ENCODE measurements at regions not wholly inside any gene's neighbourhood (a gene's known extent, or its start where the extent isn't known, plus 50 kb on each side); places are given as distances from the start of the nearest gene placed in this dataset.
"Not testable (repeated sequence)": the region's sequence is repeated elsewhere in the genome, so short reads cannot be mapped to it uniquely, and the experiment has no call there.

DNA sequence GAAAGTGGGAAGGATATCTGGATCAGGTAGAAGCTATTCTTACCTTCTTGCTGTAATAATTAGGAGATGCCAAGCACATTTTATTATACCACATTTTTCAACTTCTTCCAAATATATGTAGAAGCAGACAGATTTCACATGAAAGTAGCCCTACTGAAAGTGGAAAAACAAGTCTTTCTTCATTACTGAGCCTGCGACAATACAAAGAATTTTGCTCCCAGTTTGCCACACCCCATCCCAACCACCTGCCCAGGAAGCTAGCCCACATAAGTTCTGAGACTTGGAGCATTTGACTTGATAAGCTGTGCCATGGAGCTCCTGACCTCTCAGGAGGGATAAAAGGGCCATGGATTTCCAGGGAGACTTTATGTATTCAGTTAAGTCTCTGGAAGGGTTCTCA, 249.1 kb upstream of the ADCY2 start:
- DNase-seq (ENCODE audit: insufficient read length, low spot score): no peak
- TF ChIP-seq POLR2A (IDR thresholded peaks at IDR 0.05; ENCODE audit: low read depth, low read length): no peak
- FAIRE-seq: no peak

DNA sequence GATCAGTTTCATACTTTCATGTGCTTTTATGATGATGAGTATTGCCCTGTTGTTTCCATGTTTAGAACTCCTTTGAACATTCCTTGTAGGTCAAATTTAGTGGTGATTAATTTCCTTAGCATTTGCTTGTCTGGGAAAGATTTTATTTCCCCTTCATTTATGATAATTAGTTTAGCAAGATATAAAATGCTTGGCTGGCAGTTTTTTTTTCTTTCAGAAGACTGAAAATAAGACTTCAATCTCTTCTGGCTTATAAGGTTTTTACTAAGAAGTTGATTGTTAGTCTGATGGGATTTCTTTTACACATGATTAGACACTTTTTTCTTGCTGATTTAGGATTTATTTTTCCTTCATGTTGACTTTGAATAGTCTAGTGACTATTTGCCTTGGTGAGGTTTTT, 238.9 kb upstream of the ADCY2 start:
- DNase-seq (ENCODE audit: insufficient read length, low spot score): no peak
- FAIRE-seq: no peak
- TF ChIP-seq POLR2A (IDR thresholded peaks at IDR 0.05; ENCODE audit: low read depth, low read length): no peak

DNA sequence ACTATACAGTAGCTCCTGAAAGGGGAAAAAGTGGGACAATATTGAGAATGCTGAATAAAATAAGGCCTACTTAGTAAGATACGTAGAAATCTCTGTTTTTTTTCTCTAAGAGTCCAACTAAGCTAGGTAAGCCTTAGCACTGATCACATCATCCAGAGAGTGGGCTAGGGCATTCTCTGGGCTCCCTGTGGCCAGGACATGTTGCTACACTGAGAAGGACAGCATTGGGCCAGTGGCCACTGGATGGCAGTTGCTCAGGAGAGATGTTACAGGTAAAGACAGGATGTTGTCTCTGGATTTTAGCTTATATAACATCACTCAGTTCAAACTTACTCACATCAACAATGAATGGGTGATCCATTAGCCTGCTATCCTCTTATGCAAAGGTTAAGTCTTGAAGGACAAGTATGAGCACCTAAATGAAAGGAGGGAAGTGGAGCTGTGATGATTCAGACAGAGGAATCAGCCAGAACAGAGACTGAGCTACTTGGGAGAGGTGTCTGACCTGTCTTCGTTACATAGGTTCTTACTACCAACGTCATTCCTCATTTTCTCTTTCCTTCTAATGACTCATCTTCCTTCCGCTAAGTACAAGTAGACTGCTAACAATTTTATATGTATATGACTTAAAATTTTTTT, 226.6 kb upstream of the ADCY2 start:
- FAIRE-seq (no peak), DNase-seq (ENCODE audit: insufficient read length, low spot score) (no peak)
- no peak for TF ChIP-seq POLR2A (IDR thresholded peaks at IDR 0.05; ENCODE audit: low read depth, low read length)

DNA sequence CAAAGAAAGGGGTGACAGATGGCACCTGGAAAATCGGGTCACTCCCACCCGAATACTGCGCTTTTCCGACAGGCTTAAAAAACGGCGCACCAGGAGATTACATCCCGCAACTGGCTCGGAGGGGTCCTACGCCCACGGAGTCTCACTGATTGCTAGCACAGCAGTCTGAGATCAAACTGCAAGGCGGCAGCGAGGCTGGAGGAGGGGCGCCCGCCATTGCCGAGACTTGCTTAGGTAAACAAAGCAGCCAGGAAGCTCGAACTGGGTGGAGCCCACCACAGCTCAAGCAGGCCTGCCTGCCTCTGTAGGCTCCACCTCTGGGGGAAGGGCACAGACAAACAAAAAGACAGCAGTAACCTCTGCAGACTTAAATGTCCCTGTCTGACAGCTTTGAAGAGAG, 225.2 kb upstream of the ADCY2 start:
- DNase-seq (ENCODE audit: insufficient read length, low spot score); FAIRE-seq: not testable (repeated sequence)

DNA sequence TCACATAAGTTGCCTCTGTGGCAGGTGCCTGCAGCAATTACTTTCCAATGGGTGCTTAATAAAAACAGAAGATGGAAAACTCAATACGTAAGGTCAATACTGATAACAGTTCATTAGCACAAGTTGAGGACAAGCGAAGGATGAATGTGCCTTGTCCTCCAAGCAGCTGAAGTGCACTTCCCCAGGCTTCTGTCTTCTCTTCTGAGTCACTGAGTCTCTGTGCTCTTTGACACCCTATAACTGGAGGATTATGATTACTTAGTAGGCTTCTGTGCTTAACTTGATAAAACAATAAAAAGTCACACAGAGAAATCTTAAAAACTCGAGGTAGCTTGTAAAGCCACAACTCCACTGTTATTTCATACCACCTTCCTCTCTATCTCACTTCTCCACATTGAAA, 216.6 kb upstream of the ADCY2 start:
- FAIRE-seq: no peak
- no peak for TF ChIP-seq POLR2A (IDR thresholded peaks at IDR 0.05; ENCODE audit: low read depth, low read length)
- DNase-seq (ENCODE audit: insufficient read length, low spot score): no peak

DNA sequence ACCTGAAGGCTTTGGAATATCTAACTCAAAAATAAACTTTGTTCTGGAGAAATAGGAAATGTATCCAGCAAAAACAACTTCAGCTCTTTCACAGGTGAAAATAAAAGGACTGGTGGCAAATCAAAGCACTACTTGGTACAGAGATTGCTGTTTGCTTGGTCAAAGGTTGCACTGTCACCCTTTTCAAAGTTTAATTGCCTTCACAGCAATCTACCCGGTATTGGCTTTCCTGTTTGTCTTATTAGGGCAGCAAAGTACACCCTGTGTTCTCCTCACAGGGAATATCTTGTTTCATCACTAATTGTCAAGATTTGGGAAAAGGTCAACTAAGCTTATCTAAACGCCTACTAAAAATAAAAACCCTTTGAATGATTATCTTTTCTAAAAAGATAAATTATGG, 214.1 kb upstream of the ADCY2 start:
- DNase-seq (ENCODE audit: insufficient read length, low spot score) (no peak), FAIRE-seq (no peak)
- no peak for TF ChIP-seq POLR2A (IDR thresholded peaks at IDR 0.05; ENCODE audit: low read depth, low read length)

DNA sequence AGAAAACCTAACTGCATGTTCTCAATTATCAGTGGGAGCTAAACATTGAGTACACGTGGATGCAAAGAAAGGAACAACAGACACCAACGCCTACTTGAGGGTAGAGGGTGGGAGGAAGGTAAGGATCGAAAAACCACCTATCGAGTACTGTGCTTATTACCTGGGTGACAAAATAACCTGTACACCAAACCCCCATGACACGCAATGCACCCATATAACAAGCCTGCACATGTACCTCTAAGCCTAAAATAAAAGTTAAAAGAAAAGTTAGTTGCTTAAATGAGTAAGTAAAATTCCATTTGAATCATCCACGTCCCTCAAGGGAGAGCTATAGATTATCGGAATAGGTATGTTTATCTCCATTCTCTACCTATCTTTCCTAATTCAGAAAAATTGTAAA, 210.2 kb upstream of the ADCY2 start:
- no peak for DNase-seq (ENCODE audit: insufficient read length, low spot score)

DNA sequence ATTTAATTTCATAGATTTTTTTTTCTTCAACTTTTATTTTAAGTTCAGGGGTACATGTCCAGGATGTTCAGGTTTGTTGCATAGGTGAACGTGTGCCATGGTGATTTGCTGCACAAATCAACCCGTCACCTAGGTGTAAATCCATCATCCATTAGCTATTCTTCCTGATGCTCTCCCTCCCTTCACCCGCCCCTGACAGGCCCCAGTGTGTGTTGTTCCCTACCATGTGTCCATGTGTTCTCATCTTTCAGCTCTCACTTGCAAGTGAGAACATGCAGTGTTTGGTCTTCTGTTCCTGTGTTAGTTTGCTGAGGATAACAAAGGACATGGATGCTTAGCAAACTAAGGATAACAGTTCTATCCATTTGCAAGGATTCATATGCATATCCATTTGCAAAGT, 209.1 kb upstream of the ADCY2 start:
- DNase-seq (ENCODE audit: insufficient read length, low spot score) (no peak), FAIRE-seq (no peak)
- no peak for TF ChIP-seq POLR2A (IDR thresholded peaks at IDR 0.05; ENCODE audit: low read depth, low read length)

More for the DNA sequence above, 210.2 kb upstream of the ADCY2 start:
- TF ChIP-seq POLR2A (IDR thresholded peaks at IDR 0.05; ENCODE audit: low read depth, low read length): no peak
- FAIRE-seq: no peak

DNA sequence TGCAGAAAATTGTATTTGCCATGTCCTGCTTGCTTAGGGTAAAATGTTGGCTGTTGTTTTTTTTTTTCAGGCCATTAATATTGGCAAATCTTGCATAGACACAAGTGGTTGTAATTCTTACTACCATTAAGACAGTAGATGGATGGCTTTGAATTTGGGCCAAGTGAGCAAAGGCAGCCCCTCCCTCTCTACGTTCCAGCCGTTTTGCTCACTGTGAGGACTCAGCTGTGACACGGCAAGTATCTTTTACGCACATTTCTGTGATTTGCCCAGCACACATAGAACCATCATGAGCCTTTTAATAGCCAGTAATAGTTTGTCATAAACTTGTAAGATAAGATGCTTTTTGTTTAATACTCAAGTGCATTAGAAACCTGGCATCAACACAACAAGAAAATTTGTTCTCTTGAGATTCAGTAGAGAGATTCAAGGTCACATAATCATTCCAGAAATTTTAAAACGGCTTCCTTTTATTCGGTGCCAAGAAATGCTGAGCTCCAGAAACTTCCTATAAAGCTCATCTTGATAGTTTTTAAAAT, 205.2 kb upstream of the ADCY2 start:
- no peak for TF ChIP-seq POLR2A (IDR thresholded peaks at IDR 0.05; ENCODE audit: low read depth, low read length)
- no peak for DNase-seq (ENCODE audit: insufficient read length, low spot score)
- FAIRE-seq: no peak

DNA sequence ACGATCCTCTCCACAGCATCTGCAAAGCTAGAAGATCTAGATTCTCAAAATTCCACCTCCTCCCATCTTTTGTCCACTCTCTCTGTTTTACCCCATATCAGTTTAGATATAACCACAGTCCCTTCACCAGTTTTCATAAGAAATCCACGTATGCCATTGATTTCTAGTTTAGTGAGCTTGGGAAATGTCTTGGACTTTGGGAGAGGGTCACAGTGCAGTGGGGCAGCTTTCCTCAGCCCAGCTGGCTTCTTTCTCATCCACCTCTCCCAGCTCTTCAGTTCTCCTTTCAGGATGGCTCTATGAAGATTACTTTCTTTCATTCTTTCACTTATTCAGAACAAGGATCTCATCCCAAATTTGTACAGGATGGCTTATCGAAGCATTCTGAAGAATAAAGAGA, 203.9 kb upstream of the ADCY2 start:
- TF ChIP-seq POLR2A (IDR thresholded peaks at IDR 0.05; ENCODE audit: low read depth, low read length): no peak
- DNase-seq (ENCODE audit: insufficient read length, low spot score): no peak
- no peak for FAIRE-seq

DNA sequence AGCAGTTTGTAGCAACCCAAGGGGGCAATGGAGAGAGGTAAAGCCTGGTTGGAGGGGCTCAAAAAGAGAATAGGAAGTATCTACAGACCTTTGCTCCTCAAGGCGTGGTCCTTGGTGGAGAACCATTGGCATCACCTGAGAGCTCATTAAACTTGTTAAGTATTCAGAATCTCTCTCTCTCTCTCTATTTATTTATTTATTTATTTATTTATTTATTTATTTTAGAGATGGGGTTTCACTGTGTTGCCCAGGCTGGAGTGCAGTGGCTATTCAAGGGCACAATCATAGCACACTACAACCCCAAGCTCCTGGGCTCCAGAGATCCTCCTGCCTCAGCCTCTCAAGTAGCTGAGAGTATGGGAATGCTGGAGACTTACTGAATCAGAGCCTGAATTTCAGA, 193.1 kb upstream of the ADCY2 start:
- DNase-seq (ENCODE audit: insufficient read length, low spot score) (no peak), FAIRE-seq (no peak)
- TF ChIP-seq POLR2A (IDR thresholded peaks at IDR 0.05; ENCODE audit: low read depth, low read length): no peak

DNA sequence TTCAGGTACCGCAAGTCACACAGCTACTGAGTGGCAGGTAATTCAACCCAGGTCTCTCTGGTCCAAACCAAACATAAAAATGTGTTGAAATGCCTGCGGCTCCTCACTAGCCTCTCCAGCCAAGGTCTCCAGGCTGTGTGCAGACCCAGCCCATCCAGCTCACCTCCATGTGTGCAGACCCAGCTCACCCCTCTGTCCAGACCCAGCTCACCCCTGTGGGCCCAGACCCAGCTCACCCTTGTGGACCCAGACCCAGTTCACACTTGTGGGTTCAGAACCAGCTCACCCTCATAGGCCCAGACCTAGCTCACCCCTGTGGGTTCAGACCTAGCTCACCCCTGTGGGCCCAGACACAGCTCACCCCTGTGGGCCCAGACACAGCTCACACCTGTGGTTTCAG, 188.0 kb upstream of the ADCY2 start:
- TF ChIP-seq POLR2A (IDR thresholded peaks at IDR 0.05; ENCODE audit: low read depth, low read length): no peak
- FAIRE-seq: no peak

DNA sequence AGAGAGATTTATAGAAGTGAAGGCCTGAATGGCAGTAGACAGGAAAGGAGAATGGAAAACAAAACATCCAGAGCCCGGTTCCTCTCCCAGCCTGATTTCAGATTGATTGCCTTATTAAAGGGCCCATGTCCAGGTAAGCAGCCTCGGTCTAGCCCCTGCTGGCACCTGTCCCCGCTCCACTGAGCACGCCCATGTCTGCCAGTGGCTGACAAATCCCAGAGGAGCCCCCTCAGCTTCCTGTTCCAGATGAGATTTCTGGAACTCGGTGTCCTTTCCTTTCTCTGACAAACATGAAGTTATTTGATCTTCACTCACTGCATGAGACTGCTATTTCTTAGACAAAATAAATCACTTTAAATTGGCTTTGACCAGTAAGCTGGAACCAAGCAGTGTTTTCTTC, 187.0 kb upstream of the ADCY2 start:
- FAIRE-seq: no peak
- TF ChIP-seq POLR2A (IDR thresholded peaks at IDR 0.05; ENCODE audit: low read depth, low read length): no peak
- DNase-seq (ENCODE audit: insufficient read length, low spot score): no peak

More for the DNA sequence above, 188.0 kb upstream of the ADCY2 start:
- no peak for DNase-seq (ENCODE audit: insufficient read length, low spot score)

DNA sequence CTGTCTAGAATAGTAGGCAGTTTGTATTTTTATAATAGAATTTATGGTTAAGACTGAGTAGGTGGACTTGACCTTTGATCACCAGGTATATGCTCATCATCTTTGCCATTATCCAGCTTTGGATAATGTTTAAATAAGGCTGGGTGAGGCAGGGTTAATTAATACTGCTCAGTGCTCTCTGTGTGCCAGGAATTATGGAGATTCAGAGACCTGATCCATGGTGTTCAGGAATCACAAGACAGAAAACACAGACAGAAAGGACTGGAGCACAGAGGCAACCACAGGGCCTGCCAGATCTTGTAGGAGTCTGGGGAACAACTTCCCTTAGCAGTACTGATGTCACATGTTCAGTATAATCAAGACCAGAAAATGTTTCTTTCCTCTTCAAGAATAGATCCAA, 186.3 kb upstream of the ADCY2 start:
- no peak for DNase-seq (ENCODE audit: insufficient read length, low spot score)
- no peak for FAIRE-seq
- no peak for TF ChIP-seq POLR2A (IDR thresholded peaks at IDR 0.05; ENCODE audit: low read depth, low read length)

DNA sequence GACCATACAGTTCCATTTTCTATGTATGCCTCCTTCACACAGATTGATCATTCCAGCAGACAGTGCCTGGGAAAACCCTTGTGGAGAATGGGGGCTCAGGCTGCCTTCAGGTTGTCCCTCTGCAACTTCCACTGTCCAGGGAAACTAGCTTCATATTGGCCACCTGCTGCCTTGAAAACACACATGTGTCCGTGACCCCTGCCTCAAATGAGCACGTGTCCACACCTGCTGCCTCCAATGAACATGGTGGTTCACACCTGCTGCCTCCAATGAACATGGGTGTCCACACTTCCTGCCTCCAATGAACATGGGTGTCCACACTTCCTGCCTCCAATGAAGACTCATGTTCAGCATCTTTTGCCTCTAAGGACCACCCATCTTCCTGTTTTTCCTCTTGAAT, 185.4 kb upstream of the ADCY2 start:
- FAIRE-seq (no peak), DNase-seq (ENCODE audit: insufficient read length, low spot score) (no peak)
- no peak for TF ChIP-seq POLR2A (IDR thresholded peaks at IDR 0.05; ENCODE audit: low read depth, low read length)

DNA sequence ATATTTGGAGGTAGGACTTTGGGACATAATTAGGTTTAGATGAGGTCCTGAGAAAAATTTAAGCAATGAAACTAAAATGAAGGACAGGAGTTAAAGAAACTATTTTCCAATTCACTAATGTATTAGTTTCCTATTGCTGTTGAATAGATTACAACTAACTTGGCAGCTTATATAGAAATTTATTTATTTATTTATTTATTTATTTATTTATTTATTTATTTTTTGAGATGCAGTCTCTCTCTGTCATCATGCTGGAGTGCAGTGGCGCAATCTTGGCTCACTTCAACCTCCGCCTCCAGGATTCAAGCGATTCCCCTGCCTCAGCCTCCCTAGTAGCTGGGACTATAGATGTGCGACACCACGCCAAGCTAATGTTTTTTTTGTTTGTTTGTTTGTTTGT, 182.4 kb upstream of the ADCY2 start:
- TF ChIP-seq POLR2A (IDR thresholded peaks at IDR 0.05; ENCODE audit: low read depth, low read length): no peak
- FAIRE-seq (no peak), DNase-seq (ENCODE audit: insufficient read length, low spot score) (no peak)
